Breast epithelium (tissue), 4 donors: ENCODE measurements at regions not wholly inside any gene's neighbourhood (a gene's known extent, or its start where the extent isn't known, plus 50 kb on each side); places are given as distances from the start of the nearest gene placed in this dataset.

Experiments used
- DNase-seq, 2 donors: peaks; one replicate each; pipeline ENCODE4 v3.0.0-alpha.2; 2019; ENCODE audit warnings: low spot score in 2 of 2
- H3K27ac ChIP-seq, 2 donors: fragments of 200-600 bp; sonication (generic) in 1 of 2; one replicate each; pipeline ENCODE4 v1.5.1; 2016 to 2019; ENCODE audit warnings: mild to moderate bottlenecking in 1 of 2
- H3K27me3 ChIP-seq, 2 donors: fragments of 200-600 bp; sonication (generic) in 1 of 2; one replicate each; pipeline versions ENCODE4 v1.5.1 to v1.6.0; 2017 to 2019; ENCODE audit warnings: control low read depth in 1 of 2, mild to moderate bottlenecking in 1 of 2
- H3K36me3 ChIP-seq: fragments of 200-600 bp; one replicate; pipeline ENCODE4 v1.5.1; 2019
- H3K4me1 ChIP-seq, 2 donors: fragments of 200-600 bp; sonication (generic); one replicate each; pipeline ENCODE4 v1.5.1; 2016 to 2019; ENCODE audit warnings: control low read depth in 1 of 2
- H3K4me3 ChIP-seq, 3 donors: fragments of 200-600 bp; sonication (generic); 1 replicate in 2 of 3; 2 replicates in 1 of 3; pipeline ENCODE4 v1.5.1; 2016 to 2019; ENCODE audit warnings: mild to moderate bottlenecking in 3 of 3, moderate library complexity in 2 of 3
- H3K9me3 ChIP-seq, 2 donors: fragments of 200-600 bp; sonication (generic) in 1 of 2; one replicate each; pipeline ENCODE4 v1.5.1; 2016 to 2019; ENCODE audit warnings: control low read depth in 1 of 2
- CTCF ChIP-seq, 3 donors: fragments of 450-650 bp; IDR thresholded peaks; one replicate each; pipeline ENCODE4 v1.5.1; 2016 to 2017; ENCODE audit warnings: antibody characterized with exemption in 3 of 3, mild to moderate bottlenecking in 3 of 3, moderate library complexity in 3 of 3
- POLR2A ChIP-seq: fragments of 450-650 bp; IDR thresholded peaks from one replicate; pipeline ENCODE4 v1.6.1; 2016; ENCODE audit warnings: antibody characterized with exemption, mild to moderate bottlenecking, moderate library complexity
- POLR2AphosphoS5 ChIP-seq, 3 donors: sonication (generic); formaldehyde crosslinking; IDR thresholded peaks; one replicate each; pipeline ENCODE4 v1.6.1; 2017; ENCODE audit warnings: antibody characterized with exemption in 3 of 3
- intact Hi-C: fragments of 100-400 bp; cut with DNase I; formaldehyde crosslinking; loops from one replicate; pipeline ENCODE4 v1.15.1; 2023; ENCODE audit warnings: low total_unique reads

DNA sequence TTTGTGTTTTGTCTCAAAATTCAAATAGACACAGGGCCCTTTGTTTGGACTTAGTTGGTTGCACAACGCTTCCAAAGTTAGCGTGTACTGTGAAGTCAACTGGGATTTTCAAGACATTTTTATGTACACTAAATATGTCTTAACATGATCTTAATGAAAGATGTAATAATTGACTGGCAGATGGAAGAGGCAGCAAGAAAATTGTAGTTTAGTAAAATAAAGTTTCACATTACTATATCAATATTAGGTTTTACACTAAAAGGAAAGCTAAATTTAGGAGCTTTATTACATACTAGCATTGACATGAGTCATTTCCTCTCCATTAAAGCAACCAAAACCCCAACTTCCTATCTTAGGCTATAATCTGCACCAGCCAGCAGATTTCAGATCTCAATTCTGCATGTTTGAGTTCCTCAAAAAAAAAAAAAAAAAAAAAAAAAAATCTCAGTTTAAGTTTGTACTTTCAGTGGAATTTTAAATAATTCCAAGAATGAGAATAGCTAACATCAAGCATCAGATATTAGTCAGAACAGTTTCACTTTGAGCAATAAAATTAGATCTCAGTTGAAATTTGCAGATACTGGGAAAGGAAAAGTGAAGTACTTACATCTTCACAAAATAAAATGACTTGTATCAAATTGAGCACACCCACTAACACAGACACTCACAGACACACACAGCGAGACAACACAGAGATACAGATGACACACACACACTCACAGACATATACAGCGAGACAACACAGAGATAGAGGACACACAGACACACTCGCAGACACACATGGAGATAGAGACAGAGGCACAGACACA is 346.6 kb upstream of the KLF6 start:
- Histone ChIP-seq H3K27me3 (no peaks in the 10 kb centered on the region), H3K4me3 (peak overlapping the region in 1 of 3 donors; percentile 4), H3K36me3 (no peaks in the 10 kb centered on the region), H3K27ac (peak overlapping the region; percentile 38 to 65), H3K9me3 (no peaks in the 10 kb centered on the region), H3K4me1 (peaks cover 0 to 13% of the 10 kb centered on the region in 2 donors)
- no peak for DNase-seq
- no peak for TF ChIP-seq CTCF (IDR thresholded peaks at IDR 0.05)
- no peak for TF ChIP-seq POLR2A
- no peak for TF ChIP-seq POLR2AphosphoS5 (IDR thresholded peaks at IDR 0.05)
- intact Hi-C loops = no loop called here

- Histone ChIP-seq H3K9me3 (no peaks in the 10 kb centered on the region), H3K27ac (peak overlapping the region; percentile 38 to 65), H3K36me3 (no peaks in the 10 kb centered on the region), H3K4me3 (no peak overlapping the region), H3K27me3 (no peaks in the 10 kb centered on the region), H3K4me1 (peaks cover 0 to 13% of the 10 kb centered on the region in 2 donors)
- no peak for DNase-seq
- TF ChIP-seq POLR2AphosphoS5 (IDR thresholded peaks at IDR 0.05) (no peak), POLR2A (no peak), CTCF (IDR thresholded peaks at IDR 0.05) (no peak)
- intact Hi-C loops = no loop called here
These were observed 345.7 kb upstream of the KLF6 start for GRCh38 chr10:4130685-4131084.

DNA sequence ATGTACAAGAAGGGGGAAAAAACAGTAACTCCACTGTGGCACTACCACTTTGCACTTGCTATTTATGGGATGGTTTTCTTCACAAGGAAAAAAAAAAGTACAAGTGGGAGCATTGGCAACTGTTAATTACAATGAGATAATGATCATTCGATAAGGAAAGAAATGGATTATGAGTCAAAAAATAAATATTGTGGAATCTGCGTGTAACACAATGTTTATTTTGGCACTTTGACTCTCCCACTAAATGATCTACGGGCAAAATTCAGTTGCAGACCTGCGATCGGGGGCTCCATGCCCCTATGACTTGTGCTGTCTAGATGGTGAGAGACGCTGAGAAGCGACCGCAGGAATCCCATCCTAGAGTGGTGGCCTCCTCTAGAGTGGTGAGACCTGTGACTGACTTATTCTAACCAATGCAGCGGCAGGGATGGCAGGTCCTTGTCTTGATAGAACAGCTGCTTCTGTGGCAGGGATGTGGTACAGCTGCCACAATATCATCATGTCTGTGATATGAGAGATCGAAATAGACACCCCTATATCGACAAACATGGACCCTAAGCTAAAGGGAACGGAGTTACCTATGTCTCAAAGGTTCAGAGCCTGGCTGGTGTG is 345.0 kb upstream of the KLF6 start:
- peak overlapping the region in 1 of 2 donors; percentile 65 for H3K27ac ChIP-seq
- no peak for DNase-seq
- H3K4me1 ChIP-seq = peaks cover 0 to 13% of the 10 kb centered on the region in 2 donors
- intact Hi-C loops = no loop called here
- H3K27me3 ChIP-seq = no peaks in the 10 kb centered on the region
- TF ChIP-seq POLR2A (no peak), CTCF (IDR thresholded peaks at IDR 0.05) (no peak)
- no peak overlapping the region for H3K4me3 ChIP-seq
- H3K36me3 ChIP-seq = no peaks in the 10 kb centered on the region
- H3K9me3 ChIP-seq = no peaks in the 10 kb centered on the region

GRCh38 chr10:4127518-4128315 is 342.7 kb upstream of the KLF6 start:
- H3K4me3 ChIP-seq = no peak overlapping the region
- no peaks in the 10 kb centered on the region for H3K27me3 ChIP-seq
- no peak overlapping the region for H3K27ac ChIP-seq
- no peak for DNase-seq
- intact Hi-C loops = no loop called here
- H3K36me3 ChIP-seq = no peaks in the 10 kb centered on the region
- peaks cover 0 to 13% of the 10 kb centered on the region in 2 donors for H3K4me1 ChIP-seq
- TF ChIP-seq POLR2AphosphoS5 (IDR thresholded peaks at IDR 0.05) (no peak), POLR2A (no peak), CTCF (IDR thresholded peaks at IDR 0.05) (no peak)
- peaks cover 3 to 5% of the 10 kb centered on the region in 2 donors for H3K9me3 ChIP-seq
